GM23248 (cell line): ENCODE measurements at regions not wholly inside any gene's neighbourhood (a gene's known extent, or its start where the extent isn't known, plus 50 kb on each side); places are given as distances from the start of the nearest gene placed in this dataset.

ENCODE experiments used
- EZH2 ChIP-seq: fragments of 200-600 bp; sonication (generic); IDR thresholded peaks from 2 replicates; pipeline ENCODE4 v1.6.1; 2018; ENCODE audit warnings: antibody characterized with exemption, mild to moderate bottlenecking; ENCODE audit not compliant: insufficient read depth, poor library complexity, severe bottlenecking
- EZH2phosphoT487 ChIP-seq: fragments of 200-600 bp; sonication (generic); IDR thresholded peaks from 2 replicates; pipeline ENCODE4 v1.6.1; 2018; ENCODE audit warnings: antibody characterized with exemption, moderate library complexity, mild to moderate bottlenecking, low read depth; ENCODE audit not compliant: insufficient read depth

DNA sequence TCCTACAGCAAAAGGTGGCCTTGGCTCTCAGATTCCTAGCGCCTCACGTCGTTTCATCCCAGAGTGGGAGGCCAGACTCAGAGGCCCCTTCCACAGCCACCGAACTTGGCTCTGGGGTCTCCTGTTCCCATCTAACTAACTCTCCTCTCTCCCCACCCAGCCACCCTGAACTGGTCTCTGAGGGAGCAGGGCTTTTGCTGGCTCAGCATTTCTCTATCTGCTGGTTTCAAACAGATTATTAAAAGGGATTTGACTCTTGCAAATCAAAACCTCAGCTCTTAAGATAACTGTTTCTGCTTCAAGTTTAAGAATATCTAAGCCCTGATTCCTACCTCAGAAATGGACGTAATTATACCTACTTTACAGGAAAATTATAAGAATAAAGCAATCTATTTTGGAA, 91.0 kb upstream of the ATP1B1 start:
- no peak for TF ChIP-seq EZH2
- TF ChIP-seq EZH2phosphoT487: no peak
